H9 (cell line): ENCODE measurements at regions not wholly inside any gene's neighbourhood (a gene's known extent, or its start where the extent isn't known, plus 50 kb on each side); places are given as distances from the start of the nearest gene placed in this dataset.
A peak's percentile ranks its signal among the peaks of the same experiment; 100 is the strongest.

ENCODE experiments used
- DNase-seq: peaks from one replicate; pipeline ENCODE4 v3.0.0-alpha.2; 2017
- H2AFZ ChIP-seq: one replicate; pipeline ENCODE4 v1.6.1; 2013; ENCODE audit warnings: mild to moderate bottlenecking, low read length, control low read depth, moderate library complexity
- H2AK5ac ChIP-seq: 2 replicates; pipeline ENCODE4 v1.6.1; 2013; ENCODE audit warnings: low read length, control low read depth, mixed read lengths; ENCODE audit not compliant: insufficient read length
- H2BK120ac ChIP-seq: one replicate; pipeline ENCODE4 v1.6.1; 2013; ENCODE audit warnings: low read depth, mild to moderate bottlenecking, low read length, control low read depth, inconsistent platforms; ENCODE audit not compliant: poor library complexity, severe bottlenecking
- H2BK12ac ChIP-seq: 2 replicates; pipeline ENCODE4 v1.6.1; 2013; ENCODE audit warnings: low read length, control low read depth, mixed read lengths, low read depth; ENCODE audit not compliant: insufficient read length
- H2BK15ac ChIP-seq: 2 replicates; pipeline ENCODE4 v1.6.1; 2013; ENCODE audit warnings: low read depth, low read length, control low read depth
- H2BK20ac ChIP-seq: one replicate; pipeline ENCODE4 v1.6.1; 2013; ENCODE audit warnings: low read depth, mild to moderate bottlenecking, low read length, control low read depth, inconsistent platforms; ENCODE audit not compliant: poor library complexity, severe bottlenecking
- H2BK5ac ChIP-seq: 2 replicates; pipeline ENCODE4 v1.6.1; 2013; ENCODE audit warnings: low read length, control low read depth, mixed read lengths; ENCODE audit not compliant: insufficient read length
- H3K14ac ChIP-seq: 2 replicates; pipeline ENCODE4 v1.6.1; 2013; ENCODE audit warnings: low read length, control low read depth; ENCODE audit not compliant: insufficient read depth
- H3K18ac ChIP-seq: 2 replicates; pipeline ENCODE4 v1.6.1; 2013; ENCODE audit warnings: low read depth, mild to moderate bottlenecking, mixed read lengths, low read length, control low read depth; ENCODE audit not compliant: insufficient read length
- H3K23ac ChIP-seq: 2 replicates; pipeline ENCODE4 v1.6.1; 2013; ENCODE audit warnings: low read length, control low read depth, mixed read lengths, low read depth; ENCODE audit not compliant: insufficient read length
- H3K23me2 ChIP-seq: 2 replicates; pipeline ENCODE4 v1.6.1; 2013; ENCODE audit warnings: low read depth, mild to moderate bottlenecking, mixed read lengths, low read length, control low read depth; ENCODE audit not compliant: insufficient read length, poor library complexity, severe bottlenecking
- H3K27ac ChIP-seq: 2 replicates; pipeline ENCODE4 v1.5.1; 2013; ENCODE audit warnings: low read length, control low read depth, mixed read lengths, low read depth; ENCODE audit not compliant: insufficient read length
- H3K27me3 ChIP-seq: 2 replicates; pipeline ENCODE4 v1.6.1; 2013; ENCODE audit warnings: low read length, control low read depth, inconsistent platforms; ENCODE audit not compliant: insufficient read depth
- H3K4ac ChIP-seq: 2 replicates; pipeline ENCODE4 v1.6.1; 2013; ENCODE audit warnings: low read depth, mild to moderate bottlenecking, control low read depth, inconsistent platforms, low read length, moderate library complexity
- H3K4me1 ChIP-seq: 2 replicates; pipeline ENCODE4 v1.6.1; 2013; ENCODE audit warnings: low read length, control low read depth, inconsistent platforms; ENCODE audit not compliant: insufficient read depth
- H3K4me2 ChIP-seq: 2 replicates; pipeline ENCODE4 v1.6.1; 2013; ENCODE audit warnings: low read length, control low read depth, mixed read lengths; ENCODE audit not compliant: insufficient read length, insufficient read depth
- H3K56ac ChIP-seq: 2 replicates; pipeline ENCODE4 v1.6.1; 2013; ENCODE audit warnings: low read depth, mild to moderate bottlenecking, mixed read lengths, low read length, control low read depth; ENCODE audit not compliant: insufficient read length
- H3K79me1 ChIP-seq: 2 replicates; pipeline ENCODE4 v1.6.1; 2013; ENCODE audit warnings: low read depth, mild to moderate bottlenecking, moderate library complexity, low read length, control low read depth, inconsistent platforms; ENCODE audit not compliant: insufficient read depth, poor library complexity, severe bottlenecking
- H3K79me2 ChIP-seq: 2 replicates; pipeline ENCODE4 v1.6.1; 2013; ENCODE audit warnings: low read length, control low read depth, inconsistent platforms; ENCODE audit not compliant: insufficient read depth
- H3K9ac ChIP-seq: 2 replicates; pipeline ENCODE4 v1.6.1; 2013; ENCODE audit warnings: low read length, control low read depth, mixed read lengths; ENCODE audit not compliant: insufficient read length; ENCODE audit errors: extremely low read depth
- H3K9me3 ChIP-seq: one replicate; pipeline ENCODE4 v1.6.1; 2013; ENCODE audit warnings: low read depth, low read length, inconsistent platforms; ENCODE audit not compliant: control insufficient read depth
- H3T11ph ChIP-seq: one replicate; pipeline ENCODE4 v1.6.1; 2013; ENCODE audit warnings: mild to moderate bottlenecking, low read length, control low read depth, inconsistent platforms
- H4K20me1 ChIP-seq: one replicate; pipeline ENCODE4 v1.6.1; 2013; ENCODE audit not compliant: control insufficient read depth, insufficient read length, insufficient read depth
- H4K5ac ChIP-seq: 2 replicates; pipeline ENCODE4 v1.6.1; 2013; ENCODE audit warnings: low read depth, mild to moderate bottlenecking, mixed read lengths, low read length, control low read depth; ENCODE audit not compliant: insufficient read length
- H4K8ac ChIP-seq: replicated peaks from 2 replicates; pipeline ENCODE4 v1.6.1; 2013; ENCODE audit warnings: low read length, control low read depth, mixed read lengths, low read depth; ENCODE audit not compliant: insufficient read length
- H4K91ac ChIP-seq: 2 replicates; pipeline ENCODE4 v1.6.1; 2013; ENCODE audit warnings: low read depth, mild to moderate bottlenecking, moderate library complexity, mixed read lengths, low read length, control low read depth; ENCODE audit not compliant: insufficient read length
- H3K27ac Mint-ChIP-seq, 3 experiments: 2 replicates in 2 of 3; 3 replicates in 1 of 3; pipeline ENCODE4 v1.8.0; 2020 to 2021; ENCODE audit warnings: mixed read lengths in 3 of 3, mild to moderate bottlenecking in 1 of 3, moderate library complexity in 1 of 3
- H3K27me3 Mint-ChIP-seq: 2 replicates; pipeline ENCODE4 v1.8.0; 2021; ENCODE audit warnings: low read depth, mild to moderate bottlenecking, moderate library complexity, mixed read lengths
- H3K36me3 Mint-ChIP-seq, 3 experiments: 2 replicates in 2 of 3; 3 replicates in 1 of 3; pipeline ENCODE4 v1.8.0; 2020 to 2021; ENCODE audit warnings: low read depth in 3 of 3, mixed read lengths in 3 of 3; ENCODE audit not compliant: insufficient read depth in 1 of 3
- H3K4me1 Mint-ChIP-seq, 2 experiments: 2 replicates each; pipeline ENCODE4 v1.8.0; 2020; ENCODE audit warnings: mixed read lengths in 2 of 2
- H3K4me3 Mint-ChIP-seq, 2 experiments: 2 replicates in 1 of 2; 3 replicates in 1 of 2; pipeline ENCODE4 v1.8.0; 2020 to 2021; ENCODE audit warnings: mild to moderate bottlenecking in 2 of 2, mixed read lengths in 2 of 2, moderate library complexity in 1 of 2
- H3K9me3 Mint-ChIP-seq, 2 experiments: 2 replicates in 1 of 2; 3 replicates in 1 of 2; pipeline ENCODE4 v1.8.0; 2020; ENCODE audit warnings: mild to moderate bottlenecking in 2 of 2, mixed read lengths in 2 of 2, moderate library complexity in 1 of 2
- WGBS: extraction: QIAGEN DNeasy Blood & Tissue Kit; methylation state at CpG from one replicate; pipeline ENCODE4 v1.1.7; 2013; ENCODE audit warnings: missing lambda C conversion rate, low lambda C conversion rate, mixed read lengths; ENCODE audit not compliant: insufficient read length; ENCODE audit errors: extremely low coverage; 5-methylcytosine and 5-hydroxymethylcytosine counted together
- TF ChIP-seq, protein P1 (sequence below): fragments of 200-600 bp; sonication (generic); conservative IDR thresholded peaks from 3 replicates; pipeline ENCODE4 v1.8.0; 2021; ENCODE audit warnings: antibody characterized with exemption, mild to moderate bottlenecking

DNA sequence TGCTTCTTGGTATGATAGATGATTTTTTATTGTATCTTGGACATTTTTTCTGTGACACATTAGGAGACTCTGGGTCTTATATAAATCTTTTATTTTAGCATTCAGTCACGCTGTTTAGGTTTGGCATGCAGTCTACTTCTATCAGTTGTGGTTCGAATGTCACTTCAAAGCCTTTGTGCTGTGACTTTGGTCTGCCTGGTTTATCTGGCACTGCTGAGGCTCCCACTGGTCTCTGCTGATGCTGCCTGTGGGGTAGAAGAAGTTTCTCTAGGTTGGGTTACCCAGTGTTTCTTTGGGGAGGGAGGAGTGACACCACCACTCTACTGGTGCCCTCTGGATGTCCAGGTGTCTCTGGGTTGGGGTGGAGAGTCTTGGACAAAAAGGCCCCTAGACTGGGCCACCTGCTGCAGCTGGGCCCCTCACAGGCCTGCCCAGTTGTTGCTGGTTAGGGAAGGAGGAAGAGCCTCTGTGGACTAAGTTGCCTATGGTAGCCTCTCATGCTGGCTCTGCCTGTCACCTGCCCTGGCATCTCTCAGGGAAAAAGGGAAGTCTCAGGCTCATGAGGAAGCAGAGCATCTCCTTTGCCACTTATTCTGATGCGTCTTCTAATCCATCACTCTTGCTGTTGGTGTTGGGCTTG, 115.4 kb upstream of the HS6ST1 start:
- Histone ChIP-seq H2BK20ac (no peak overlapping the region), H3K14ac (no peak overlapping the region), H3K56ac (no peak overlapping the region), H2BK15ac (no peak overlapping the region), H2AFZ (no peak overlapping the region), H3K4me2 (no peak overlapping the region), H2BK12ac (no peak overlapping the region), H2BK5ac (no peak overlapping the region), H3K27ac (no peak overlapping the region), H3K79me1 (no peaks in the 10 kb centered on the region), H3K27me3 (no peaks in the 10 kb centered on the region), H4K20me1 (no peaks in the 10 kb centered on the region), H3K4ac (no peak overlapping the region), H3K23ac (no peak overlapping the region), H4K5ac (no peak overlapping the region), H2BK120ac (no peak overlapping the region), H3K9ac (no peak overlapping the region), H2AK5ac (no peak overlapping the region), H4K91ac (no peak overlapping the region), H4K8ac (no peak overlapping the region), H3K23me2 (no peaks in the 10 kb centered on the region), H3T11ph (no peak overlapping the region), H3K18ac (no peak overlapping the region), H3K9me3 (no peaks in the 10 kb centered on the region), H3K79me2 (no peaks in the 10 kb centered on the region), H3K4me1 (no peaks in the 10 kb centered on the region)
- Mint-ChIP-seq H3K9me3 (peaks cover 7 to 14% of the 10 kb centered on the region in 2 experiments), H3K4me3 (no peak overlapping the region), H3K27ac (0 out of 7 replicates have a peak overlapping the region, but pooled peaks of 1 of the 3 experiments have one; percentile 11), H3K36me3 (peaks cover 0 to 16% (median 2%) of the 10 kb centered on the region in 3 experiments; a peak in 6 of 7 replicates), H3K4me1 (no peaks in the 10 kb centered on the region), H3K27me3 (no peaks in the 10 kb centered on the region; the same call in none of the 2 replicates)
- TF ChIP-seq, protein P1, sequence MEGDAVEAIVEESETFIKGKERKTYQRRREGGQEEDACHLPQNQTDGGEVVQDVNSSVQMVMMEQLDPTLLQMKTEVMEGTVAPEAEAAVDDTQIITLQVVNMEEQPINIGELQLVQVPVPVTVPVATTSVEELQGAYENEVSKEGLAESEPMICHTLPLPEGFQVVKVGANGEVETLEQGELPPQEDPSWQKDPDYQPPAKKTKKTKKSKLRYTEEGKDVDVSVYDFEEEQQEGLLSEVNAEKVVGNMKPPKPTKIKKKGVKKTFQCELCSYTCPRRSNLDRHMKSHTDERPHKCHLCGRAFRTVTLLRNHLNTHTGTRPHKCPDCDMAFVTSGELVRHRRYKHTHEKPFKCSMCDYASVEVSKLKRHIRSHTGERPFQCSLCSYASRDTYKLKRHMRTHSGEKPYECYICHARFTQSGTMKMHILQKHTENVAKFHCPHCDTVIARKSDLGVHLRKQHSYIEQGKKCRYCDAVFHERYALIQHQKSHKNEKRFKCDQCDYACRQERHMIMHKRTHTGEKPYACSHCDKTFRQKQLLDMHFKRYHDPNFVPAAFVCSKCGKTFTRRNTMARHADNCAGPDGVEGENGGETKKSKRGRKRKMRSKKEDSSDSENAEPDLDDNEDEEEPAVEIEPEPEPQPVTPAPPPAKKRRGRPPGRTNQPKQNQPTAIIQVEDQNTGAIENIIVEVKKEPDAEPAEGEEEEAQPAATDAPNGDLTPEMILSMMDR, result no peak
- WGBS, result no CpG with 5 or more reads among the region's 3 CpGs
- no peak for DNase-seq
